A549 (cell line): ENCODE measurements at regions not wholly inside any gene's neighbourhood (a gene's known extent, or its start where the extent isn't known, plus 50 kb on each side); places are given as distances from the start of the nearest gene placed in this dataset.

ENCODE experiments used
- FOSB ChIP-seq: fragments of 250-450 bp; sonication (Bioruptor Pico); IDR thresholded peaks from 2 replicates; pipeline ENCODE4 v1.5.0; 2020; ENCODE audit warnings: mild to moderate bottlenecking, moderate library complexity
- POLR2A ChIP-seq: IDR thresholded peaks from 2 replicates; pipeline ENCODE4 v1.6.1; 2012; ENCODE audit warnings: mild to moderate bottlenecking, low read length
- SREBF2 ChIP-seq: fragments of 450-650 bp; IDR thresholded peaks from 2 replicates; pipeline ENCODE4 v1.6.1; 2014; ENCODE audit warnings: mild to moderate bottlenecking, moderate library complexity
- TF ChIP-seq, protein P1 (sequence below): fragments of >200 bp; sonication (Bioruptor Twin); formaldehyde crosslinking; IDR thresholded peaks from 3 replicates; pipeline ENCODE4 v1.5.1; 2016
- TF ChIP-seq, protein P2 (sequence below): fragments of 450-650 bp; IDR thresholded peaks from 2 replicates; pipeline ENCODE4 v1.6.1; 2014; ENCODE audit warnings: antibody characterized with exemption

GRCh38 chr7:404812-405488 lies 114.7 kb downstream of the PDGFA start:
- TF ChIP-seq POLR2A: no peak
- no peak for TF ChIP-seq SREBF2
- TF ChIP-seq, protein P1, sequence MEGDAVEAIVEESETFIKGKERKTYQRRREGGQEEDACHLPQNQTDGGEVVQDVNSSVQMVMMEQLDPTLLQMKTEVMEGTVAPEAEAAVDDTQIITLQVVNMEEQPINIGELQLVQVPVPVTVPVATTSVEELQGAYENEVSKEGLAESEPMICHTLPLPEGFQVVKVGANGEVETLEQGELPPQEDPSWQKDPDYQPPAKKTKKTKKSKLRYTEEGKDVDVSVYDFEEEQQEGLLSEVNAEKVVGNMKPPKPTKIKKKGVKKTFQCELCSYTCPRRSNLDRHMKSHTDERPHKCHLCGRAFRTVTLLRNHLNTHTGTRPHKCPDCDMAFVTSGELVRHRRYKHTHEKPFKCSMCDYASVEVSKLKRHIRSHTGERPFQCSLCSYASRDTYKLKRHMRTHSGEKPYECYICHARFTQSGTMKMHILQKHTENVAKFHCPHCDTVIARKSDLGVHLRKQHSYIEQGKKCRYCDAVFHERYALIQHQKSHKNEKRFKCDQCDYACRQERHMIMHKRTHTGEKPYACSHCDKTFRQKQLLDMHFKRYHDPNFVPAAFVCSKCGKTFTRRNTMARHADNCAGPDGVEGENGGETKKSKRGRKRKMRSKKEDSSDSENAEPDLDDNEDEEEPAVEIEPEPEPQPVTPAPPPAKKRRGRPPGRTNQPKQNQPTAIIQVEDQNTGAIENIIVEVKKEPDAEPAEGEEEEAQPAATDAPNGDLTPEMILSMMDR: no peak
- TF ChIP-seq, protein P2, sequence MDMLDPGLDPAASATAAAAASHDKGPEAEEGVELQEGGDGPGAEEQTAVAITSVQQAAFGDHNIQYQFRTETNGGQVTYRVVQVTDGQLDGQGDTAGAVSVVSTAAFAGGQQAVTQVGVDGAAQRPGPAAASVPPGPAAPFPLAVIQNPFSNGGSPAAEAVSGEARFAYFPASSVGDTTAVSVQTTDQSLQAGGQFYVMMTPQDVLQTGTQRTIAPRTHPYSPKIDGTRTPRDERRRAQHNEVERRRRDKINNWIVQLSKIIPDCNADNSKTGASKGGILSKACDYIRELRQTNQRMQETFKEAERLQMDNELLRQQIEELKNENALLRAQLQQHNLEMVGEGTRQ: no peak
- no peak for TF ChIP-seq FOSB (CRISPR knock-in tag)
